ENCODE measurements at regions not wholly inside any gene's neighbourhood (a gene's known extent, or its start where the extent isn't known, plus 50 kb on each side); places are given as distances from the start of the nearest gene placed in this dataset.
A peak's percentile ranks its signal among the peaks of the same experiment; 100 is the strongest.

GRCh38 chr2:235383272-235383843 is 110.5 kb upstream of the AGAP1 start:
- no TSS peak for BruUV-seq (replicated peaks)
- ATAC-seq (no peak), DNase-seq (ENCODE audit: low read depth, low spot score) (no peak)
- no peak overlapping the region for H3K27ac ChIP-seq (ENCODE audit: low read length)
- no peak overlapping the region for H3K4me3 ChIP-seq (ENCODE audit: low read depth in 2 of 2, low read length in 2 of 2)
- peaks cover 7% of the 10 kb centered on the region for H3K27me3 ChIP-seq (ENCODE audit: control insufficient read depth, insufficient read depth, low read length)
- H3K9me3 ChIP-seq (ENCODE audit: control insufficient read depth, insufficient read depth, low read depth, low read length): no peaks in the 10 kb centered on the region
- intact Hi-C loops (cut with micrococcal nuclease; ENCODE audit: unreplicated experiment): no loop called here
- no peaks in the 10 kb centered on the region for H3K4me1 ChIP-seq (ENCODE audit: control insufficient read depth, insufficient read depth, low read length)
- POLR2A ChIA-PET: no interaction called here
- CTCF ChIA-PET: no interaction called here
- in situ Hi-C loops (cut with HindIII; ENCODE audit: low pct_unique_long_range_greater_than_20kb, low sequenced_read_pairs): no loop called here
- TF ChIP-seq CTCF (IDR thresholded peaks at IDR 0.05) (no peak), SIN3A (IDR thresholded peaks at IDR 0.05; ENCODE audit: borderline replicate concordance, insufficient read depth, low read depth, low read length) (no peak), REST (IDR thresholded peaks at IDR 0.05; ENCODE audit: insufficient read depth in 1 of 2, low read depth in 2 of 2, low read length in 1 of 2) (no peak), TCF7L2 (IDR thresholded peaks at IDR 0.05; ENCODE audit: low read depth, low read length) (no peak), POLR2AphosphoS5 (IDR thresholded peaks at IDR 0.05; ENCODE audit: low read depth, low read length) (no peak)
- H3K36me3 ChIP-seq (ENCODE audit: control insufficient read depth, insufficient read depth, low read length): no peaks in the 10 kb centered on the region

GRCh38 chr2:235384624-235385023 is 109.2 kb upstream of the AGAP1 start:
- Histone ChIP-seq H3K27ac (ENCODE audit: low read length) (no peak overlapping the region), H3K4me3 (ENCODE audit: low read depth in 2 of 2, low read length in 2 of 2) (no peak overlapping the region), H3K27me3 (ENCODE audit: control insufficient read depth, insufficient read depth, low read length) (peaks cover 4% of the 10 kb centered on the region; the same call in 1 of the 2 replicates), H3K36me3 (ENCODE audit: control insufficient read depth, insufficient read depth, low read length) (no peaks in the 10 kb centered on the region), H3K4me1 (ENCODE audit: control insufficient read depth, insufficient read depth, low read length) (no peaks in the 10 kb centered on the region), H3K9me3 (ENCODE audit: control insufficient read depth, insufficient read depth, low read depth, low read length) (no peaks in the 10 kb centered on the region)
- intact Hi-C loops (cut with micrococcal nuclease; ENCODE audit: unreplicated experiment) (no loop called here), in situ Hi-C loops (cut with HindIII; ENCODE audit: low pct_unique_long_range_greater_than_20kb, low sequenced_read_pairs) (no loop called here)
- BruUV-seq (replicated peaks): no TSS peak
- DNase-seq (ENCODE audit: low read depth, low spot score) (no peak), ATAC-seq (peak; percentile 12; the same call in 1 of the 2 replicates)
- TF ChIP-seq CTCF (IDR thresholded peaks at IDR 0.05): no peak
- no peak for TF ChIP-seq REST (IDR thresholded peaks at IDR 0.05; ENCODE audit: insufficient read depth in 1 of 2, low read depth in 2 of 2, low read length in 1 of 2)
- ChIA-PET POLR2A (no interaction called here), CTCF (no interaction called here)
